H1 (cell line): ENCODE measurements at regions not wholly inside any gene's neighbourhood (a gene's known extent, or its start where the extent isn't known, plus 50 kb on each side); places are given as distances from the start of the nearest gene placed in this dataset.

Source experiments
- CTCF ChIA-PET: fragments of 300-600 bp; sonication (Branson Sonifier 250); formaldehyde crosslinking; loops from one replicate; lab custom pipeline; 2021; ENCODE audit not compliant: partially characterized antibody; lab: Charles Lee
- POLR2A ChIA-PET: fragments of 300-600 bp; sonication (Branson Sonifier 250); formaldehyde crosslinking; loops from one replicate; lab custom pipeline; 2021; ENCODE audit warnings: inconsistent platforms; ENCODE audit not compliant: partially characterized antibody; lab: Charles Lee
- DNase-seq, 2 experiments: peaks; one replicate each; pipeline versions ENCODE4 v3.0.0 to v3.0.0-alpha.2; 2010 to 2022; ENCODE audit warnings: low spot score in 2 of 2, low read depth in 1 of 2, mixed read lengths in 1 of 2
- FAIRE-seq: peaks from 2 replicates; lab custom pipeline; 2011; peaks lifted over from hg19 to GRCh38; lab: Jason Lieb, UNC
- H2AFZ ChIP-seq: 2 replicates; pipeline ENCODE4 v1.8.1; 2012; ENCODE audit warnings: low read length, inconsistent platforms
- H2AK5ac ChIP-seq: 2 replicates; pipeline ENCODE4 v1.6.1; 2013; ENCODE audit warnings: low read depth, low read length
- H2BK120ac ChIP-seq: replicated peaks from 2 replicates; pipeline ENCODE3; 2013; ENCODE audit warnings: low read depth, low read length, inconsistent platforms
- H2BK12ac ChIP-seq: 2 replicates; pipeline ENCODE4 v1.6.1; 2013; ENCODE audit warnings: low read depth, low read length
- H2BK15ac ChIP-seq: 2 replicates; pipeline ENCODE4 v1.6.1; 2013; ENCODE audit warnings: low read length
- H2BK20ac ChIP-seq: 2 replicates; pipeline ENCODE4 v1.6.1; 2013; ENCODE audit warnings: low read length
- H2BK5ac ChIP-seq: 2 replicates; pipeline ENCODE4 v1.6.1; 2013; ENCODE audit warnings: low read depth, low read length
- H3K14ac ChIP-seq: 2 replicates; pipeline ENCODE4 v1.6.1; 2013; ENCODE audit warnings: inconsistent platforms; ENCODE audit not compliant: insufficient read length
- H3K18ac ChIP-seq: 2 replicates; pipeline ENCODE4 v1.6.1; 2013; ENCODE audit warnings: low read length; ENCODE audit errors: extremely low read depth
- H3K23ac ChIP-seq: 2 replicates; pipeline ENCODE4 v1.6.1; 2013; ENCODE audit warnings: inconsistent platforms; ENCODE audit not compliant: insufficient read length
- H3K23me2 ChIP-seq: 2 replicates; pipeline ENCODE4 v1.6.1; 2013; ENCODE audit warnings: low read depth, low read length
- H3K27ac ChIP-seq: 2 replicates; pipeline ENCODE4 v1.6.1; 2011; ENCODE audit warnings: low read depth, low read length, inconsistent platforms
- H3K27me3 ChIP-seq, 4 experiments: replicated peaks in 1 of 4; 1 replicate in 1 of 4; 2 replicates in 3 of 4; pipeline versions ENCODE4 v1.6.1 to v1.8.1; 2011 to 2013; ENCODE audit warnings: low read length in 3 of 4, mild to moderate bottlenecking in 3 of 4, inconsistent platforms in 2 of 4, mixed read lengths in 2 of 4, moderate library complexity in 1 of 4; ENCODE audit not compliant: control insufficient read depth in 3 of 4, insufficient read depth in 3 of 4; ENCODE audit errors: extremely low read depth in 1 of 4
- H3K36me3 ChIP-seq, 4 experiments: 2 replicates each; pipeline versions ENCODE4 v1.6.1 to v1.8.1; 2011 to 2013; ENCODE audit warnings: mild to moderate bottlenecking in 4 of 4, low read length in 3 of 4, moderate library complexity in 2 of 4, control low read depth in 1 of 4, inconsistent platforms in 1 of 4; ENCODE audit not compliant: insufficient read depth in 4 of 4, control insufficient read depth in 2 of 4
- H3K4ac ChIP-seq: replicated peaks from 2 replicates; pipeline ENCODE3; 2013; ENCODE audit warnings: low read length, low read depth, mixed read lengths, inconsistent platforms; ENCODE audit not compliant: insufficient read length
- H3K4me1 ChIP-seq, 4 experiments: replicated peaks in 1 of 4; 1 replicate in 1 of 4; 2 replicates in 3 of 4; pipeline versions ENCODE4 v1.6.1 to v1.8.1; 2011 to 2013; ENCODE audit warnings: low read length in 3 of 4, inconsistent platforms in 2 of 4, mixed read lengths in 1 of 4; ENCODE audit not compliant: insufficient read depth in 4 of 4, control insufficient read depth in 3 of 4
- H3K4me2 ChIP-seq, 2 experiments: 2 replicates each; pipeline versions ENCODE4 v1.6.1 to v1.8.1; 2011 to 2013; ENCODE audit warnings: low read depth in 2 of 2, low read length in 2 of 2, control low read depth in 1 of 2, inconsistent platforms in 1 of 2, mild to moderate bottlenecking in 1 of 2; ENCODE audit not compliant: insufficient read depth in 1 of 2
- H3K4me3 ChIP-seq, 4 experiments: fragments of 200-600, 300-600 bp in 1 of 4; sonication (generic), shearing (Covaris generic), sonication (Bioruptor Twin) in 1 of 4; 2 replicates each; pipeline versions ENCODE4 v1.5.1 to v1.8.1; 2011 to 2016; ENCODE audit warnings: low read length in 4 of 4, low read depth in 3 of 4, control low read depth in 2 of 4, inconsistent platforms in 2 of 4, mild to moderate bottlenecking in 2 of 4, mixed read lengths in 1 of 4, moderate library complexity in 1 of 4; ENCODE audit not compliant: insufficient read depth in 2 of 4; ENCODE audit errors: extremely low read depth in 1 of 4
- H3K56ac ChIP-seq: replicated peaks from 2 replicates; pipeline ENCODE3; 2013; ENCODE audit warnings: low read depth, mild to moderate bottlenecking, mixed read lengths, low read length, inconsistent platforms; ENCODE audit not compliant: insufficient read length
- H3K79me1 ChIP-seq: 2 replicates; pipeline ENCODE4 v1.6.1; 2013; ENCODE audit warnings: low read depth, low read length, control low read depth
- H3K79me2 ChIP-seq, 2 experiments: 2 replicates each; pipeline versions ENCODE4 v1.6.1 to v1.8.1; 2012 to 2013; ENCODE audit warnings: low read length in 2 of 2, mild to moderate bottlenecking in 2 of 2, inconsistent platforms in 1 of 2; ENCODE audit not compliant: insufficient read depth in 2 of 2, control insufficient read depth in 1 of 2
- H3K9ac ChIP-seq, 4 experiments: replicated peaks in 1 of 4; 1 replicate in 1 of 4; 2 replicates in 3 of 4; pipeline versions ENCODE4 v1.6.1 to v1.8.1; 2011 to 2013; ENCODE audit warnings: low read depth in 3 of 4, low read length in 3 of 4, control low read depth in 2 of 4, mild to moderate bottlenecking in 2 of 4, moderate library complexity in 2 of 4, inconsistent platforms in 1 of 4; ENCODE audit errors: extremely low read depth in 1 of 4
- H3K9me3 ChIP-seq, 2 experiments: 2 replicates each; pipeline versions ENCODE4 v1.6.1 to v1.8.1; 2012 to 2013; ENCODE audit warnings: mild to moderate bottlenecking in 2 of 2, moderate library complexity in 2 of 2, control low read depth in 1 of 2, inconsistent platforms in 1 of 2, low read depth in 1 of 2, low read length in 1 of 2, mixed read lengths in 1 of 2; ENCODE audit not compliant: insufficient read depth in 2 of 2
- H4K20me1 ChIP-seq, 2 experiments: replicated peaks in 1 of 2; 2 replicates each; pipeline versions ENCODE3 to v1.8.1; 2011 to 2013; ENCODE audit warnings: inconsistent platforms in 2 of 2, low read length in 2 of 2, mild to moderate bottlenecking in 1 of 2; ENCODE audit not compliant: insufficient read depth in 2 of 2, control insufficient read depth in 1 of 2
- H4K5ac ChIP-seq: 2 replicates; pipeline ENCODE4 v1.6.1; 2013; ENCODE audit warnings: low read length, low read depth, mixed read lengths, inconsistent platforms; ENCODE audit not compliant: insufficient read length
- H4K8ac ChIP-seq: 2 replicates; pipeline ENCODE4 v1.8.0; 2013; ENCODE audit warnings: mild to moderate bottlenecking, moderate library complexity, low read length, inconsistent platforms; ENCODE audit not compliant: insufficient read depth; ENCODE audit errors: extremely low read depth
- H4K91ac ChIP-seq: replicated peaks from 2 replicates; pipeline ENCODE3; 2013; ENCODE audit warnings: low read length, mixed read lengths, inconsistent platforms; ENCODE audit not compliant: insufficient read length
- BCL11A ChIP-seq, 2 experiments: IDR thresholded peaks; one replicate each; pipeline ENCODE4 v1.6.1; 2011; ENCODE audit warnings: low read depth in 2 of 2, low read length in 2 of 2, mild to moderate bottlenecking in 2 of 2
- CEBPB ChIP-seq: IDR thresholded peaks from 2 replicates; pipeline ENCODE4 v1.6.1; 2012; ENCODE audit warnings: low read depth, low read length
- CREB1 ChIP-seq: IDR thresholded peaks from 2 replicates; pipeline ENCODE4 v1.6.1; 2012; ENCODE audit warnings: inconsistent platforms
- GTF2F1 ChIP-seq: IDR thresholded peaks from 2 replicates; pipeline ENCODE4 v1.6.1; 2012; ENCODE audit warnings: low read depth, low read length, improper control_type of control experiment, borderline replicate concordance
- HDAC6 ChIP-seq: IDR thresholded peaks from one replicate; pipeline ENCODE4 v1.7.1; 2012; ENCODE audit warnings: low read depth, mild to moderate bottlenecking, inconsistent platforms, low read length, moderate library complexity
- KDM5A ChIP-seq: fragments of 200-600 bp; IDR thresholded peaks from 2 replicates; pipeline ENCODE4 v1.7.1; 2012; ENCODE audit warnings: mild to moderate bottlenecking, low read length, inconsistent platforms, mixed read lengths
- MAFK ChIP-seq: IDR thresholded peaks from 2 replicates; pipeline ENCODE4 v1.6.1; 2012; ENCODE audit warnings: low read depth, mild to moderate bottlenecking, improper control_type of control experiment, low read length
- PHF8 ChIP-seq: fragments of 200-600 bp; sonication (generic); conservative IDR thresholded peaks from 2 replicates; pipeline ENCODE4 v1.7.1; 2012; ENCODE audit warnings: low read depth, mild to moderate bottlenecking, inconsistent platforms, low read length, moderate library complexity
- POU5F1 ChIP-seq: IDR thresholded peaks from 2 replicates; pipeline ENCODE4 v1.6.1; 2011; ENCODE audit warnings: low read depth, mild to moderate bottlenecking, low read length, moderate library complexity
- RFX5 ChIP-seq: IDR thresholded peaks from 2 replicates; pipeline ENCODE4 v1.6.1; 2011; ENCODE audit warnings: low read depth, low read length, improper control_type of control experiment, borderline replicate concordance
- SP4 ChIP-seq: IDR thresholded peaks from 2 replicates; pipeline ENCODE4 v1.6.1; 2012; ENCODE audit warnings: low read length, inconsistent platforms
- WGBS, 2 experiments: shearing (Covaris generic) in 1 of 2; methylation state at CpG; one replicate each; pipeline versions ENCODE4 v1.1.6 to v1.1.7; 2013 to 2015; ENCODE audit warnings: low lambda C conversion rate in 2 of 2, mixed read lengths in 2 of 2, inconsistent platforms in 1 of 2, low coverage in 1 of 2, missing lambda C conversion rate in 1 of 2; ENCODE audit not compliant: insufficient replicate concordance in 2 of 2, insufficient coverage in 1 of 2, insufficient read length in 1 of 2; ENCODE audit errors: extremely low coverage in 1 of 2, missing lambda C conversion rate in 1 of 2; 5-methylcytosine and 5-hydroxymethylcytosine counted together

GRCh38 chr15:35299059-35299735, 214.1 kb upstream of the NANOGP8 start:
- H2BK120ac ChIP-seq = no peak overlapping the region

More at GRCh38 chr15:35299059-35299735, 214.1 kb upstream of the NANOGP8 start:
- Histone ChIP-seq H3K36me3 (no peaks in the 10 kb centered on the region), H2BK20ac (no peak overlapping the region), H4K20me1 (no peaks in the 10 kb centered on the region), H4K8ac (no peak overlapping the region), H3K27me3 (no peaks in the 10 kb centered on the region), H3K23ac (no peak overlapping the region), H3K4ac (no peak overlapping the region), H3K79me2 (no peaks in the 10 kb centered on the region), H3K9ac (no peak overlapping the region), H2BK15ac (no peak overlapping the region), H2BK12ac (no peak overlapping the region), H3K27ac (no peak overlapping the region), H2AK5ac (no peak overlapping the region), H3K23me2 (no peaks in the 10 kb centered on the region), H3K56ac (no peak overlapping the region), H3K4me3 (no peak overlapping the region), H3K4me1 (no peaks in the 10 kb centered on the region), H3K9me3 (no peaks in the 10 kb centered on the region; a peak in 1 of 4 replicates), H3K18ac (no peak overlapping the region), H3K4me2 (no peak overlapping the region), H3K14ac (no peak overlapping the region), H2BK5ac (no peak overlapping the region), H4K91ac (no peak overlapping the region), H3K79me1 (no peaks in the 10 kb centered on the region), H2AFZ (no peak overlapping the region), H4K5ac (no peak overlapping the region)
- POLR2A ChIA-PET = no interaction called here
- DNase-seq = no peak
- CTCF ChIA-PET = interaction anchor here (1.3 to 3.8 kb wide), 3 partner anchors 10 to 221 kb away, joined by 4 to 15 read pairs (median 10); no protein-coding TSS in a partner anchor
- WGBS, 2 experiments = 94% methylated on average over 33 of the region's 33 CpGs; no CpG with 5 or more reads in 1 of the 2 experiments
- TF ChIP-seq KDM5A (no peak), MAFK (no peak), SP4 (no peak), POU5F1 (no peak), BCL11A (IDR thresholded peaks at IDR 0.05; ENCODE audit: low read depth in 2 of 2, low read length in 2 of 2) (no peak), HDAC6 (no peak), CEBPB (no peak), PHF8 (no peak), CREB1 (no peak), RFX5 (no peak), GTF2F1 (no peak)
- no peak for FAIRE-seq
